Loucy (cell line): ENCODE measurements at regions not wholly inside any gene's neighbourhood (a gene's known extent, or its start where the extent isn't known, plus 50 kb on each side); places are given as distances from the start of the nearest gene placed in this dataset.

Experiments
- EZH2phosphoT487 ChIP-seq: fragments of 200-600 bp; IDR thresholded peaks from 2 replicates; pipeline ENCODE4 v1.6.1; 2018; ENCODE audit warnings: antibody characterized with exemption, mild to moderate bottlenecking, moderate library complexity, borderline replicate concordance
- TF ChIP-seq, protein P1 (sequence below): fragments of 200-600 bp; sonication (generic); conservative IDR thresholded peaks from 2 replicates; pipeline ENCODE4 v1.5.1; 2014; ENCODE audit warnings: mild to moderate bottlenecking, antibody characterized with exemption, low read length

DNA sequence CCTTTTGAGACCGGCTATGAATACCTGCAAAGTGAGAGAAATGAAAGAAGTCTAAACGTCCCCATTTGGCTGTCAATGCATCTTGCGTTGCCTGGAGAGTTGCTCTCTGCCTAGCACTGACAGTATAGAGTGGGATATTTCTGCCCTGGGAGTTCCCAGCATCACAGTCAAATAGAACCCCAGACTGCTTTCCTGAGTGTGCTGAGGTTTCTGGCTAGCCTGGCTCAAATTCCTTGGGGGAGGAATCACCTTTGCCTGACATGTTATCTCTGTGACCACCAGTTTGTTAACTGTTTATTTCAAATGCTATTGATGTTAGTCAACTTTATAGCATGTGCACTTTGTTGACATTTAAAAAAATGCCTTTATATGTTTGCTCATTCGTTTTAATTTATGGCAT, 212.0 kb upstream of the FAM78B start:
- TF ChIP-seq, protein P1, sequence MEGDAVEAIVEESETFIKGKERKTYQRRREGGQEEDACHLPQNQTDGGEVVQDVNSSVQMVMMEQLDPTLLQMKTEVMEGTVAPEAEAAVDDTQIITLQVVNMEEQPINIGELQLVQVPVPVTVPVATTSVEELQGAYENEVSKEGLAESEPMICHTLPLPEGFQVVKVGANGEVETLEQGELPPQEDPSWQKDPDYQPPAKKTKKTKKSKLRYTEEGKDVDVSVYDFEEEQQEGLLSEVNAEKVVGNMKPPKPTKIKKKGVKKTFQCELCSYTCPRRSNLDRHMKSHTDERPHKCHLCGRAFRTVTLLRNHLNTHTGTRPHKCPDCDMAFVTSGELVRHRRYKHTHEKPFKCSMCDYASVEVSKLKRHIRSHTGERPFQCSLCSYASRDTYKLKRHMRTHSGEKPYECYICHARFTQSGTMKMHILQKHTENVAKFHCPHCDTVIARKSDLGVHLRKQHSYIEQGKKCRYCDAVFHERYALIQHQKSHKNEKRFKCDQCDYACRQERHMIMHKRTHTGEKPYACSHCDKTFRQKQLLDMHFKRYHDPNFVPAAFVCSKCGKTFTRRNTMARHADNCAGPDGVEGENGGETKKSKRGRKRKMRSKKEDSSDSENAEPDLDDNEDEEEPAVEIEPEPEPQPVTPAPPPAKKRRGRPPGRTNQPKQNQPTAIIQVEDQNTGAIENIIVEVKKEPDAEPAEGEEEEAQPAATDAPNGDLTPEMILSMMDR, result no peak
- no peak for TF ChIP-seq EZH2phosphoT487
